KMS-11 (cell line): ENCODE measurements at regions not wholly inside any gene's neighbourhood (a gene's known extent, or its start where the extent isn't known, plus 50 kb on each side); places are given as distances from the start of the nearest gene placed in this dataset.

Experiments
- H2AFZ ChIP-seq: fragments of 200-600 bp; sonication (generic); 2 replicates; pipeline ENCODE4 v1.6.1; 2016; ENCODE audit warnings: antibody characterized with exemption, mixed run types, low read depth
- H3K27ac ChIP-seq: fragments of 200-600 bp; sonication (generic); 2 replicates; pipeline ENCODE4 v1.6.1; 2016; ENCODE audit warnings: mild to moderate bottlenecking, mixed run types
- H3K27me3 ChIP-seq: fragments of 200-600 bp; sonication (generic); 2 replicates; pipeline ENCODE4 v1.6.1; 2017; ENCODE audit warnings: mild to moderate bottlenecking, low read depth, mixed run types, moderate library complexity; ENCODE audit not compliant: insufficient read depth
- H3K36me3 ChIP-seq: fragments of 200-600 bp; sonication (generic); 2 replicates; pipeline ENCODE4 v1.6.1; 2017; ENCODE audit warnings: mild to moderate bottlenecking, mixed run types; ENCODE audit not compliant: insufficient read depth
- H3K4me1 ChIP-seq: fragments of 200-600 bp; sonication (generic); 2 replicates; pipeline ENCODE4 v1.6.1; 2016; ENCODE audit warnings: mild to moderate bottlenecking, low read depth, mixed run types; ENCODE audit not compliant: poor library complexity, severe bottlenecking
- H3K4me2 ChIP-seq: fragments of 200-600 bp; sonication (generic); 2 replicates; pipeline ENCODE4 v1.7.0; 2016; ENCODE audit warnings: mild to moderate bottlenecking, mixed run types
- H3K4me3 ChIP-seq: fragments of 200-600 bp; sonication (generic); IDR thresholded peaks from 2 replicates; pipeline ENCODE4 v1.6.1; 2017; ENCODE audit warnings: low read depth, low read length, mixed read lengths; ENCODE audit not compliant: insufficient read depth
- H3K79me2 ChIP-seq: fragments of 200-600 bp; sonication (generic); 2 replicates; pipeline ENCODE4 v1.6.1; 2016; ENCODE audit warnings: low read depth, mixed run types; ENCODE audit not compliant: insufficient read depth
- H3K9ac ChIP-seq: fragments of 200-600 bp; sonication (generic); 2 replicates; pipeline ENCODE4 v1.6.1; 2016; ENCODE audit warnings: mild to moderate bottlenecking, mixed run types
- H4K20me1 ChIP-seq: fragments of 200-600 bp; sonication (generic); 2 replicates; pipeline ENCODE4 v1.6.1; 2016; ENCODE audit warnings: mild to moderate bottlenecking, mixed run types; ENCODE audit not compliant: insufficient read depth
- TF ChIP-seq, protein P1 (sequence below): fragments of 200-600 bp; sonication (generic); conservative IDR thresholded peaks from 2 replicates; pipeline ENCODE4 v1.6.1; 2017; ENCODE audit warnings: low read depth, mild to moderate bottlenecking, antibody characterized with exemption, low read length, moderate library complexity, mixed read lengths

DNA sequence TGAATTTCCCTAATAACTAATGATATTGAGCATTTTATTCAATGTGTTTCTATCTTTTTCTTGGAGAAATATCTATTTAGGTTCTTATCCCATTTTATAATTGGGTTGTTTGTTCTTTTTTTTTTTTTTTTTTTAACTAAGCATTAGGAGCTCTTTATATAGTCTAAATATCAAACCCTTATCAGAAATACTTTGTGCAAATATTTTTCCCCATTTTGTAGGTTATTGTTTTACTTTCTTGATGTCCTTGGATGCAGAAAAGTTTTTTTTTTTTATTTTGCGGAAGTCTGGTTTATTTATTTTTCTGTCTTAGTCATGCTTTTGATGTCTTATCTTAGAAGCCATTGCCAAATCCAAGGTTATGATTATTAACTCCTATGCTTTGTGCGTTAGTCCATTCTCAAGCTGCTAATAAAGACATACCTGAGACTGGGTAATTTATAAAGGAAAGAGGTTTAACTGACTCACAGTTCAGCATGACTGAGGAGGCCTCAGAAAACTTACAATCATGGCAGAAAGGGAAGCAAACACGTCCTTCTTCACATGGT is 434.3 kb upstream of the TBX3 start:
- H3K79me2 ChIP-seq: no peaks in the 10 kb centered on the region
- H3K4me3 ChIP-seq: no peak overlapping the region
- H3K4me1 ChIP-seq: no peaks in the 10 kb centered on the region

DNA sequence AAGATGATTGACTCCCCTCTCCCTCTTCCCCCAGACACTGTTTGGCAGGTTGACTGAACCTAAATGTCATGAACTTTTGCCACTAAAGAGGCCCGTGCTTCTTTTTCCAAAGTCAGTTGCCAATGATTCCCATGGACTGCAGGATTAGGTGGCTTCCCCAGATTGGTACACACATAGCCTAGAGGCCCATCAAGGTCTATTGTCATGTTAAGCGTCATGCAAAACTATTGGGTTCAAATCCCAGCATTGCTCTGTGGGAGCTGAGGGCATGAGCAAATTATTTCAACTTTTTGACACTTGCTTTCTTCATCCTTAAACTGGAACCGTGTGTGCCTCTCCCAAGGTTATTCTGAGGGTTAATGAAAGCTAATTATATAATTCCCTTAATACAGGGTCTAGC is 430.2 kb upstream of the TBX3 start:
- no peaks in the 10 kb centered on the region for H4K20me1 ChIP-seq
- H3K27ac ChIP-seq: no peak overlapping the region
- H3K79me2 ChIP-seq: no peaks in the 10 kb centered on the region
- no peak overlapping the region for H3K4me3 ChIP-seq
- H3K27me3 ChIP-seq: no peaks in the 10 kb centered on the region
- H3K9ac ChIP-seq: no peak overlapping the region
- no peaks in the 10 kb centered on the region for H3K4me1 ChIP-seq
- H2AFZ ChIP-seq: no peak overlapping the region
- no peak overlapping the region for H3K4me2 ChIP-seq
- no peaks in the 10 kb centered on the region for H3K36me3 ChIP-seq
- TF ChIP-seq, protein P1, sequence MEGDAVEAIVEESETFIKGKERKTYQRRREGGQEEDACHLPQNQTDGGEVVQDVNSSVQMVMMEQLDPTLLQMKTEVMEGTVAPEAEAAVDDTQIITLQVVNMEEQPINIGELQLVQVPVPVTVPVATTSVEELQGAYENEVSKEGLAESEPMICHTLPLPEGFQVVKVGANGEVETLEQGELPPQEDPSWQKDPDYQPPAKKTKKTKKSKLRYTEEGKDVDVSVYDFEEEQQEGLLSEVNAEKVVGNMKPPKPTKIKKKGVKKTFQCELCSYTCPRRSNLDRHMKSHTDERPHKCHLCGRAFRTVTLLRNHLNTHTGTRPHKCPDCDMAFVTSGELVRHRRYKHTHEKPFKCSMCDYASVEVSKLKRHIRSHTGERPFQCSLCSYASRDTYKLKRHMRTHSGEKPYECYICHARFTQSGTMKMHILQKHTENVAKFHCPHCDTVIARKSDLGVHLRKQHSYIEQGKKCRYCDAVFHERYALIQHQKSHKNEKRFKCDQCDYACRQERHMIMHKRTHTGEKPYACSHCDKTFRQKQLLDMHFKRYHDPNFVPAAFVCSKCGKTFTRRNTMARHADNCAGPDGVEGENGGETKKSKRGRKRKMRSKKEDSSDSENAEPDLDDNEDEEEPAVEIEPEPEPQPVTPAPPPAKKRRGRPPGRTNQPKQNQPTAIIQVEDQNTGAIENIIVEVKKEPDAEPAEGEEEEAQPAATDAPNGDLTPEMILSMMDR: no peak

More for the DNA sequence above, 434.3 kb upstream of the TBX3 start:
- Histone ChIP-seq H4K20me1 (no peaks in the 10 kb centered on the region), H3K9ac (no peak overlapping the region), H3K27ac (no peak overlapping the region), H3K4me2 (no peak overlapping the region), H2AFZ (no peak overlapping the region), H3K36me3 (no peaks in the 10 kb centered on the region), H3K27me3 (no peaks in the 10 kb centered on the region)
- TF ChIP-seq, protein P1: no peak

DNA sequence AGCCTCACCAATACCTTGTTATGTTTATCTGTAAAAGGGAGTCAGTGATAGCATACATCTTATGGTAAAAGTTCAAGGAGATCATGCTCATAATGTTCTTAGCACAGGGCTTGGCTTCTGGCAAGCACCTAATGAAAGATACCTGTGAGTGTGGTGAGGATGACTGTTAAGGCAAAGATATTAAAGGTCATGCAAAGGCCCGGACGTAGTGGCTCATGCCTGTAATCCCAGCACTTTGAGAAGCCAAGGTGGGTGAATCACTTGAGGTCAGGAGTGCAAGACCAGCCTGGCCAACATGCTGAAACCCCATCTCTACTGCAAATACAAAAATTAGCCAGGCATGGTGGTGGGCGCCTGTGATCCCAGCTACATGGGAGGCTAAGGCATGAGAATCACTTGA is 425.9 kb upstream of the TBX3 start:
- H2AFZ ChIP-seq: no peak overlapping the region
- H3K27me3 ChIP-seq: no peaks in the 10 kb centered on the region
- no peaks in the 10 kb centered on the region for H4K20me1 ChIP-seq
- TF ChIP-seq, protein P1: no peak
- no peak overlapping the region for H3K4me3 ChIP-seq
- H3K4me2 ChIP-seq: no peak overlapping the region
- H3K79me2 ChIP-seq: no peaks in the 10 kb centered on the region
- H3K4me1 ChIP-seq: no peaks in the 10 kb centered on the region
- no peak overlapping the region for H3K27ac ChIP-seq
- no peak overlapping the region for H3K9ac ChIP-seq
- H3K36me3 ChIP-seq: no peaks in the 10 kb centered on the region

DNA sequence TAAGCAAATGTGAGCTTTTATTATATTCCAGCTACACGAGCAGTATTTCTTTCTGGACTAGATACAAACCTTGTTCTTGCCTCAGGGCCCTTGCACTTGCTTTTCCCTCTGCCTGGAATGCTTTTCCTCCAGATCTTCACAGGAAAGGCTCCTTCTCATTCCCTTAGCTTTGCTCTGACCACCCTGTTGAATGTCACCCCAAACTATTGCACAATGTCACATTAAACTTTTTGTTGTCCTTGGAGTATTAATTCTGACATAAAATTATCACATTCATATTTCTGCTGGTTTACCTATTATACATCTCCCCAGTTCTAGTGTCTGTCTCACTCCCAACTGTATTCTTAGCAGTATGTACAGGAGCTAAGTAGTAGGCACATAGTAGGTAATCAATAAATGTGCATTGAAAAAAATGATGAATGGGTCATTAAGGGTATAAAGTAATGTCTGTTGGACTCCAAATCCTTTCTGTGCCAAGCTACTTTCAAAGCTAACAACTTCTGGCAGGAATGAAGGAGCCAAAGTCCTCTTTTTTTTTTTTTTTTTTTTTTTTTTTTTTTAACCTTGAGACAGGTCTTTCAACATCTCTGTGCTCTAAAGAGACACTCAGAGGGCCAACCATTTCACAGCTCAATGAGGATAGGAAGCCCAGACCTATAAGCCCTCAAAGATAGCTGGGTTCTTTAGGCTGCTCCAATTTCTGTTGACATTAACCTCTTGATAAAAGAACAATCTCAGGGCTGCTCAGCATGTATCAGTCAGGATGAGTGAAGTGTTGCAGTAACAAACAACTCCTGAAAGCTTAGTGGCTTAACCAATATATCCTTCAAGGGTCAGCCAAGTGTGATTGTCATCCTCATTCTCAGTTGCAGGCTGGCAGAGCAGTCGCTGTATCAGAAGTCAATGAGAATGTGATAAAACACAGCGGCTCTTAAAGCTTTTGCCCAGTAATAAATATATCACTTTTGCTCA is 424.4 kb upstream of the TBX3 start:
- Histone ChIP-seq H4K20me1 (no peaks in the 10 kb centered on the region), H3K27ac (no peak overlapping the region), H2AFZ (no peak overlapping the region), H3K4me1 (no peaks in the 10 kb centered on the region), H3K27me3 (no peaks in the 10 kb centered on the region), H3K9ac (no peak overlapping the region), H3K79me2 (no peaks in the 10 kb centered on the region), H3K36me3 (no peaks in the 10 kb centered on the region), H3K4me3 (no peak overlapping the region), H3K4me2 (no peak overlapping the region)
- TF ChIP-seq, protein P1: no peak
